ENCODE measurements at regions not wholly inside any gene's neighbourhood (a gene's known extent, or its start where the extent isn't known, plus 50 kb on each side); places are given as distances from the start of the nearest gene placed in this dataset.

DNA sequence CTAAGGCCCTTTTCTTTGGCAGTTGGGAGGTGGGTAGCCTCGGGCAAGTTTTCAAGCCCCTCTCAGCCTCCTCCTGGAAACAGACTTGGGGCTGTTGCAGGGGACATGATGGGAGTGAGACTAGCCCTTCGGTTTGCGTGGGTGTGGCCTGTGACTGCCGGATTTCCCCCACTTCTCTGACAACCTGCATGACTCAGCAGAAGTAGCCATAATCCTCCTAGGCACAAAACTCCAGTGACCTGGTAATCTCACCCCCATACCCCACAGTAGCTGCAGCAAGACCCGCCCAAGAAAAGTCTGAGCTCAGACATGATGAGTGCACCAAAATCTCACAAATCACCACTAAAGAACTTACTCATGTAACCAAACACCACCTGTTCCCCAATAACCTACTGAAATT is 433.7 kb upstream of the AMOT start:
- CTCF ChIA-PET = no interaction called here
- POLR2A ChIA-PET = no interaction called here
- H3K27ac ChIP-seq (ENCODE audit: extremely low read depth, low read depth, low read length) = no peak overlapping the region
- H3K36me3 ChIP-seq (ENCODE audit: control insufficient read depth in 2 of 2, insufficient read depth in 1 of 2, low read length in 2 of 2) = no peaks in the 10 kb centered on the region
- TF ChIP-seq SETDB1 (IDR thresholded peaks at IDR 0.05; ENCODE audit: insufficient read length, low read length) (no peak), ZNF843 (tag by site-specific recombination; IDR thresholded peaks at IDR 0.05) (no peak), ZFP3 (tag by site-specific recombination; IDR thresholded peaks at IDR 0.05; ENCODE audit: low read depth) (no peak), ZNF521 (tag by site-specific recombination; IDR thresholded peaks at IDR 0.05) (no peak), ZNF530 (tag by site-specific recombination; IDR thresholded peaks at IDR 0.05; ENCODE audit: low read depth) (no peak), ZNF549 (tag by site-specific recombination; IDR thresholded peaks at IDR 0.05) (no peak), YY1 (tag by site-specific recombination; IDR thresholded peaks at IDR 0.05) (no peak), ZNF777 (tag by site-specific recombination; IDR thresholded peaks at IDR 0.05; ENCODE audit: borderline replicate concordance) (no peak), SALL2 (tag by site-specific recombination; IDR thresholded peaks at IDR 0.05; ENCODE audit: borderline replicate concordance) (no peak), ZSCAN16 (tag by site-specific recombination; IDR thresholded peaks at IDR 0.05) (no peak), ZNF324 (tag by site-specific recombination; IDR thresholded peaks at IDR 0.05) (no peak), ZNF138 (tag by site-specific recombination; IDR thresholded peaks at IDR 0.05; ENCODE audit: borderline replicate concordance) (no peak), ZNF561 (tag by site-specific recombination; IDR thresholded peaks at IDR 0.05; ENCODE audit: borderline replicate concordance) (no peak), ZNF211 (tag by site-specific recombination; IDR thresholded peaks at IDR 0.05; ENCODE audit: low read depth) (no peak), WT1 (tag by site-specific recombination; IDR thresholded peaks at IDR 0.05) (no peak)
- TF ChIP-seq, protein P1, sequence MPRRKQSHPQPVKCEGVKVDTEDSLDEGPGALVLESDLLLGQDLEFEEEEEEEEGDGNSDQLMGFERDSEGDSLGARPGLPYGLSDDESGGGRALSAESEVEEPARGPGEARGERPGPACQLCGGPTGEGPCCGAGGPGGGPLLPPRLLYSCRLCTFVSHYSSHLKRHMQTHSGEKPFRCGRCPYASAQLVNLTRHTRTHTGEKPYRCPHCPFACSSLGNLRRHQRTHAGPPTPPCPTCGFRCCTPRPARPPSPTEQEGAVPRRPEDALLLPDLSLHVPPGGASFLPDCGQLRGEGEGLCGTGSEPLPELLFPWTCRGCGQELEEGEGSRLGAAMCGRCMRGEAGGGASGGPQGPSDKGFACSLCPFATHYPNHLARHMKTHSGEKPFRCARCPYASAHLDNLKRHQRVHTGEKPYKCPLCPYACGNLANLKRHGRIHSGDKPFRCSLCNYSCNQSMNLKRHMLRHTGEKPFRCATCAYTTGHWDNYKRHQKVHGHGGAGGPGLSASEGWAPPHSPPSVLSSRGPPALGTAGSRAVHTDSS (tag by site-specific recombination; IDR thresholded peaks at IDR 0.05) = no peak
- TF ChIP-seq, protein P2, sequence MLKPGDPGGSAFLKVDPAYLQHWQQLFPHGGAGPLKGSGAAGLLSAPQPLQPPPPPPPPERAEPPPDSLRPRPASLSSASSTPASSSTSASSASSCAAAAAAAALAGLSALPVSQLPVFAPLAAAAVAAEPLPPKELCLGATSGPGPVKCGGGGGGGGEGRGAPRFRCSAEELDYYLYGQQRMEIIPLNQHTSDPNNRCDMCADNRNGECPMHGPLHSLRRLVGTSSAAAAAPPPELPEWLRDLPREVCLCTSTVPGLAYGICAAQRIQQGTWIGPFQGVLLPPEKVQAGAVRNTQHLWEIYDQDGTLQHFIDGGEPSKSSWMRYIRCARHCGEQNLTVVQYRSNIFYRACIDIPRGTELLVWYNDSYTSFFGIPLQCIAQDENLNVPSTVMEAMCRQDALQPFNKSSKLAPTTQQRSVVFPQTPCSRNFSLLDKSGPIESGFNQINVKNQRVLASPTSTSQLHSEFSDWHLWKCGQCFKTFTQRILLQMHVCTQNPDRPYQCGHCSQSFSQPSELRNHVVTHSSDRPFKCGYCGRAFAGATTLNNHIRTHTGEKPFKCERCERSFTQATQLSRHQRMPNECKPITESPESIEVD (tag by site-specific recombination; IDR thresholded peaks at IDR 0.05) = no peak
- H3K4me3 ChIP-seq (ENCODE audit: low read depth, low read length) = no peak overlapping the region
- no peaks in the 10 kb centered on the region for H3K4me1 ChIP-seq (ENCODE audit: control insufficient read depth, insufficient read depth, low read length)
- H3K9me3 ChIP-seq (ENCODE audit: control insufficient read depth, insufficient read depth, low read depth, low read length) = no peaks in the 10 kb centered on the region

DNA sequence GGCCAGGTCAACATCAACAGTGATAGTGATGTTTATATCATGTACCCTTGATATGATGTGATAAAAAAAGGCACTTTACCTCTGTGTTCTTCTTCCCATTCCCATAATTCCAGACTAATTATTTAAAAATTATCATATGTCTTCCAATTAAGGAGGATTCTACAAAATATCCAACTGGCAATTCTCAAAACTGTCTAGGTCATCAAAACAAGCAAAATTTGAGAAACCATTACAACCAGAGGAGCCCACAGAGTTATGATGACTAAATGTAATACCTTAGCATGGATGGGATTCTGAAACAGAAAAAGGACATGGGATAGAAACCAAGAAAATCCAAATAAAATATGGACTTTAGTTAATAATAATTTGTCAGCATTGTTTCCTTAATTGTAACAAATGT is 428.6 kb upstream of the AMOT start:
- CTCF ChIA-PET = interaction anchor here (0.6 kb wide), 1 partner anchor 1473 kb away, joined by 3 read pairs; no protein-coding TSS in a partner anchor
- Histone ChIP-seq H3K9me3 (ENCODE audit: control insufficient read depth, insufficient read depth, low read depth, low read length) (no peaks in the 10 kb centered on the region; the same call in 1 of the 2 replicates), H3K4me3 (ENCODE audit: low read depth, low read length) (no peak overlapping the region), H3K4me1 (ENCODE audit: control insufficient read depth, insufficient read depth, low read length) (no peaks in the 10 kb centered on the region), H3K36me3 (ENCODE audit: control insufficient read depth in 2 of 2, insufficient read depth in 1 of 2, low read length in 2 of 2) (no peaks in the 10 kb centered on the region), H3K27ac (ENCODE audit: extremely low read depth, low read depth, low read length) (no peak overlapping the region)
- POLR2A ChIA-PET = no interaction called here
- TF ChIP-seq, protein P3, sequence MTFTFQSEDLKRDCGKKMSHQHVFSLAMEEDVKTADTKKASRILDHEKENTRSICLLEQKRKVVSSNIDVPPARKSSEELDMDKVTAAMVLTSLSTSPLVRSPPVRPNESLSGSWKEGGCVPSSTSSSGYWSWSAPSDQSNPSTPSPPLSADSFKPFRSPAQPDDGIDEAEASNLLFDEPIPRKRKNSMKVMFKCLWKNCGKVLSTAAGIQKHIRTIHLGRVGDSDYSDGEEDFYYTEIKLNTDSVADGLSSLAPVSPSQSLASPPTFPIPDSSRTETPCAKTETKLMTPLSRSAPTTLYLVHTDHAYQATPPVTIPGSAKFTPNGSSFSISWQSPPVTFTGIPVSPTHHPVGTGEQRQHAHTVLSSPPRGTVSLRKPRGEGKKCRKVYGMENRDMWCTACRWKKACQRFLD (tag by site-specific recombination; IDR thresholded peaks at IDR 0.05) = no peak
- TF ChIP-seq ZNF585B (tag by site-specific recombination; IDR thresholded peaks at IDR 0.05) (no peak), ZNF544 (tag by site-specific recombination; IDR thresholded peaks at IDR 0.05) (no peak), ZNF792 (tag by site-specific recombination; IDR thresholded peaks at IDR 0.05) (no peak), ZNF335 (tag by site-specific recombination; conservative IDR thresholded peaks at IDR 0.05) (no peak), IKZF3 (tag by site-specific recombination; IDR thresholded peaks at IDR 0.05) (no peak), ZNF274 (IDR thresholded peaks at IDR 0.05; ENCODE audit: low read length) (no peak), ZNF274 (tag by site-specific recombination; IDR thresholded peaks at IDR 0.05; ENCODE audit: borderline replicate concordance) (no peak), KLF10 (tag by site-specific recombination; IDR thresholded peaks at IDR 0.05) (no peak), ZNF132 (tag by site-specific recombination; IDR thresholded peaks at IDR 0.05; ENCODE audit: borderline replicate concordance) (no peak), ZNF654 (tag by site-specific recombination; IDR thresholded peaks at IDR 0.05; ENCODE audit: low read depth) (no peak), SCRT1 (tag by site-specific recombination; IDR thresholded peaks at IDR 0.05; ENCODE audit: borderline replicate concordance) (no peak), ZNF629 (tag by site-specific recombination; IDR thresholded peaks at IDR 0.05) (no peak), ZBTB20 (tag by site-specific recombination; IDR thresholded peaks at IDR 0.05) (no peak), WT1 (tag by site-specific recombination; IDR thresholded peaks at IDR 0.05) (no peak), ZNF146 (tag by site-specific recombination; IDR thresholded peaks at IDR 0.05) (no peak)
- TF ChIP-seq, protein P4, sequence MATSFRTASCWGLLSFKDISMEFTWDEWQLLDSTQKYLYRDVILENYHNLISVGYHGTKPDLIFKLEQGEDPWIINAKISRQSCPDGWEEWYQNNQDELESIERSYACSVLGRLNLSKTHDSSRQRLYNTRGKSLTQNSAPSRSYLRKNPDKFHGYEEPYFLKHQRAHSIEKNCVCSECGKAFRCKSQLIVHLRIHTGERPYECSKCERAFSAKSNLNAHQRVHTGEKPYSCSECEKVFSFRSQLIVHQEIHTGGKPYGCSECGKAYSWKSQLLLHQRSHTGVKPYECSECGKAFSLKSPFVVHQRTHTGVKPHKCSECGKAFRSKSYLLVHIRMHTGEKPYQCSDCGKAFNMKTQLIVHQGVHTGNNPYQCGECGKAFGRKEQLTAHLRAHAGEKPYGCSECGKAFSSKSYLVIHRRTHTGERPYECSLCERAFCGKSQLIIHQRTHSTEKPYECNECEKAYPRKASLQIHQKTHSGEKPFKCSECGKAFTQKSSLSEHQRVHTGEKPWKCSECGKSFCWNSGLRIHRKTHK (tag by site-specific recombination; IDR thresholded peaks at IDR 0.05) = no peak

All from HEK293 (cell line).